GM19463 (cell line): ENCODE measurements at regions not wholly inside any gene's neighbourhood (a gene's known extent, or its start where the extent isn't known, plus 50 kb on each side); places are given as distances from the start of the nearest gene placed in this dataset.
"Not testable (repeated sequence)": the region's sequence is repeated elsewhere in the genome, so short reads cannot be mapped to it uniquely, and the experiment has no call there.

Experiments used
- ATAC-seq: cut with Tn5 transposase; IDR thresholded peaks from one replicate; pipeline ENCODE4 v1.9.1; 2021; ENCODE audit warnings: mild to moderate bottlenecking, moderate library complexity; ENCODE audit not compliant: unreplicated experiment

GRCh38 chr2:200172521-200172920 lies 134.0 kb upstream of the SPATS2L start:
- ATAC-seq: no peak

GRCh38 chr2:200172944-200173581 lies 133.4 kb upstream of the SPATS2L start:
- no peak for ATAC-seq

GRCh38 chr2:200173691-200174090 lies 132.8 kb upstream of the SPATS2L start:
- ATAC-seq: no peak

- ATAC-seq: no peak
These were observed 131.9 kb upstream of the SPATS2L start for GRCh38 chr2:200174433-200175216.

GRCh38 chr2:200177971-200178911 lies 128.3 kb upstream of the SPATS2L start:
- no peak for ATAC-seq

- ATAC-seq: no peak
These were observed 127.3 kb upstream of the SPATS2L start for GRCh38 chr2:200179151-200179550.

- no peak for ATAC-seq
These were observed 125.5 kb upstream of the SPATS2L start for GRCh38 chr2:200180943-200181342.

GRCh38 chr2:200181755-200182154 lies 124.7 kb upstream of the SPATS2L start:
- ATAC-seq: no peak

GRCh38 chr2:200184748-200185627 lies 121.5 kb upstream of the SPATS2L start:
- no peak for ATAC-seq

GRCh38 chr2:200185628-200186000 lies 120.9 kb upstream of the SPATS2L start:
- no peak for ATAC-seq

GRCh38 chr2:200186002-200186401 lies 120.5 kb upstream of the SPATS2L start:
- ATAC-seq: no peak

GRCh38 chr2:200188876-200189275 lies 117.6 kb upstream of the SPATS2L start:
- ATAC-seq: no peak

- ATAC-seq: no peak
These were observed 116.5 kb upstream of the SPATS2L start for GRCh38 chr2:200189964-200190363.

- no peak for ATAC-seq
These were observed 113.2 kb upstream of the SPATS2L start for GRCh38 chr2:200193331-200193730.

GRCh38 chr2:200193791-200194190 lies 112.7 kb upstream of the SPATS2L start:
- ATAC-seq: peak; percentile 76

- ATAC-seq: no peak
These were observed 111.7 kb upstream of the SPATS2L start for GRCh38 chr2:200194746-200195145.

- no peak for ATAC-seq
These were observed 107.5 kb upstream of the SPATS2L start for GRCh38 chr2:200199005-200199404.

- no peak for ATAC-seq
These were observed 106.8 kb upstream of the SPATS2L start for GRCh38 chr2:200199576-200200263.

GRCh38 chr2:200201839-200202238 lies 104.7 kb upstream of the SPATS2L start:
- ATAC-seq: not testable (repeated sequence)

GRCh38 chr2:200203381-200203827 lies 103.1 kb upstream of the SPATS2L start:
- ATAC-seq: no peak
